Ascending aorta (tissue), 2 donors: ENCODE measurements at regions not wholly inside any gene's neighbourhood (a gene's known extent, or its start where the extent isn't known, plus 50 kb on each side); places are given as distances from the start of the nearest gene placed in this dataset.
"Not testable (repeated sequence)": the region's sequence is repeated elsewhere in the genome, so short reads cannot be mapped to it uniquely, and the experiment has no call there.

Source experiments
- DNase-seq, 2 donors: peaks; one replicate each; pipeline ENCODE4 v3.0.0-alpha.2; 2019; ENCODE audit warnings: low spot score in 2 of 2
- H3K27ac ChIP-seq, 2 donors: fragments of 200-600 bp; sonication (generic); one replicate each; pipeline ENCODE4 v1.5.1; 2016 to 2017; ENCODE audit warnings: mild to moderate bottlenecking in 1 of 2
- H3K27me3 ChIP-seq: fragments of 200-600 bp; sonication (generic); one replicate; pipeline ENCODE4 v1.5.1; 2017
- H3K36me3 ChIP-seq, 2 donors: fragments of 200-600 bp; sonication (generic); one replicate each; pipeline ENCODE4 v1.5.1; 2016
- H3K4me1 ChIP-seq, 2 donors: fragments of 200-600 bp; sonication (generic); one replicate each; pipeline ENCODE4 v1.5.1; 2016 to 2017; ENCODE audit warnings: mild to moderate bottlenecking in 1 of 2
- H3K4me3 ChIP-seq, 2 donors: fragments of 200-600 bp; sonication (generic); one replicate each; pipeline ENCODE4 v1.5.1; 2016 to 2017; ENCODE audit warnings: mild to moderate bottlenecking in 1 of 2
- H3K9me3 ChIP-seq, 2 donors: fragments of 200-600 bp; sonication (generic); one replicate each; pipeline ENCODE4 v1.5.1; 2016
- CTCF ChIP-seq, 3 experiments: fragments of 200-600 bp in 2 of 3; fragments of 450-650 bp in 1 of 3; sonication (generic) in 2 of 3; IDR thresholded peaks; one replicate each; pipeline ENCODE4 v1.5.1; 2016 to 2019; ENCODE audit warnings: antibody characterized with exemption in 3 of 3, mild to moderate bottlenecking in 1 of 3, moderate library complexity in 1 of 3
- intact Hi-C: fragments of 100-400 bp; cut with DNase I; formaldehyde crosslinking; loops from one replicate; pipeline ENCODE4 v1.15.1; 2023

- TF ChIP-seq CTCF (IDR thresholded peaks at IDR 0.05), result no peak
- DNase-seq, result no peak
- Histone ChIP-seq H3K9me3 (peaks cover 0 to 11% of the 10 kb centered on the region in 2 donors), H3K27me3 (no peaks in the 10 kb centered on the region), H3K27ac (no peak overlapping the region), H3K4me1 (no peaks in the 10 kb centered on the region), H3K4me3 (no peak overlapping the region), H3K36me3 (no peaks in the 10 kb centered on the region)
- intact Hi-C loops, result no loop called here
Observed at GRCh38 chr6:140193269-140193668, 818.8 kb upstream of the CITED2 start.

GRCh38 chr6:140192018-140192417 lies 817.6 kb upstream of the CITED2 start:
- DNase-seq, result no peak
- TF ChIP-seq CTCF (IDR thresholded peaks at IDR 0.05), result no peak
- peaks cover 0 to 11% of the 10 kb centered on the region in 2 donors for H3K9me3 ChIP-seq

GRCh38 chr6:140189263-140189662 lies 814.8 kb upstream of the CITED2 start:
- intact Hi-C loops, H3K27me3 ChIP-seq, H3K27ac ChIP-seq, H3K36me3 ChIP-seq, DNase-seq, H3K4me1 ChIP-seq, H3K4me3 ChIP-seq: not testable (repeated sequence)
- H3K9me3 ChIP-seq, result peaks cover 0 to 11% of the 10 kb centered on the region in 2 donors

More at GRCh38 chr6:140192018-140192417, 817.6 kb upstream of the CITED2 start:
- H3K27ac ChIP-seq, result no peak overlapping the region
- intact Hi-C loops, result no loop called here
- H3K4me1 ChIP-seq, result no peaks in the 10 kb centered on the region
- no peaks in the 10 kb centered on the region for H3K27me3 ChIP-seq
- H3K36me3 ChIP-seq, result no peaks in the 10 kb centered on the region
- no peak overlapping the region for H3K4me3 ChIP-seq

- intact Hi-C loops, result no loop called here
- Histone ChIP-seq H3K27ac (no peak overlapping the region), H3K36me3 (no peaks in the 10 kb centered on the region), H3K4me3 (no peak overlapping the region), H3K27me3 (no peaks in the 10 kb centered on the region), H3K4me1 (no peaks in the 10 kb centered on the region), H3K9me3 (no peaks in the 10 kb centered on the region)
- no peak for TF ChIP-seq CTCF (IDR thresholded peaks at IDR 0.05)
- no peak for DNase-seq
Observed at GRCh38 chr6:140185991-140186390, 811.5 kb upstream of the CITED2 start.

- Histone ChIP-seq H3K9me3 (no peaks in the 10 kb centered on the region), H3K27ac (no peak overlapping the region), H3K36me3 (no peaks in the 10 kb centered on the region), H3K4me3 (no peak overlapping the region), H3K27me3 (no peaks in the 10 kb centered on the region), H3K4me1 (no peaks in the 10 kb centered on the region)
- TF ChIP-seq CTCF (IDR thresholded peaks at IDR 0.05), result no peak
- no peak for DNase-seq
- intact Hi-C loops, result no loop called here
Observed at GRCh38 chr6:140183881-140184280, 809.4 kb upstream of the CITED2 start.

GRCh38 chr6:140182821-140183220 lies 808.4 kb upstream of the CITED2 start:
- no peak for TF ChIP-seq CTCF (IDR thresholded peaks at IDR 0.05)
- no peak for DNase-seq
- intact Hi-C loops, result no loop called here
- Histone ChIP-seq H3K36me3 (no peaks in the 10 kb centered on the region), H3K4me3 (no peak overlapping the region), H3K4me1 (no peaks in the 10 kb centered on the region), H3K9me3 (no peaks in the 10 kb centered on the region), H3K27ac (no peak overlapping the region), H3K27me3 (no peaks in the 10 kb centered on the region)
